LNCaP clone FGC (cell line): ENCODE measurements at regions not wholly inside any gene's neighbourhood (a gene's known extent, or its start where the extent isn't known, plus 50 kb on each side); places are given as distances from the start of the nearest gene placed in this dataset.

Experiments used
- DNase-seq: peaks from one replicate; pipeline ENCODE4 v3.0.0-alpha.2; 2011; ENCODE audit warnings: low read depth
- H3K4me3 ChIP-seq: 2 replicates; pipeline ENCODE4 v1.5.1; 2011; ENCODE audit warnings: mild to moderate bottlenecking, low read depth, low read length, control low read depth
- CTCF ChIP-seq: IDR thresholded peaks from 2 replicates; pipeline ENCODE4 v1.5.1; 2012; ENCODE audit warnings: mild to moderate bottlenecking; ENCODE audit not compliant: control insufficient read depth, insufficient read depth; ENCODE audit errors: extremely low read depth

GRCh38 chr10:128286762-128287500, 160.7 kb upstream of the MKI67 start:
- DNase-seq: no peak
- no peak for TF ChIP-seq CTCF
- H3K4me3 ChIP-seq: no peak overlapping the region

DNA sequence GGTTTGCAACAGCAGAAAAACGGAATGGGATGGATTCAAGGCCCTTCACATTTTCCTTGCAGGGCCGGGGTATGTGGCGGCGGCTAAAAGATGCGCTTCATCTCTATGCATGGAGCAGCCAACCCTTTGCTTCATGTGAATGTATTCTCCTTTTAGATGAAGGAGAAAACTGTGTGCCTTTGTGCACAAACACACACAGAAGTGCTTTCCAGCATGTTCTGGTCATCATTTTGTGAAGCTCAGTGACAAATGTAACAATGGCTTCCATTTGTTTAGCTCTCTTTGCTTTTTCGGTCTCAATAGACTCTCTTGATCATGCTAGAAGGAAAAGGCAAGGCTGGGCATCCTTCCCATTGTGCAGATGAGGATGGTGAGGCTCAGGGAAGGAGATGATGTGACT, 161.7 kb upstream of the MKI67 start:
- no peak overlapping the region for H3K4me3 ChIP-seq
- no peak for DNase-seq
- TF ChIP-seq CTCF: no peak

DNA sequence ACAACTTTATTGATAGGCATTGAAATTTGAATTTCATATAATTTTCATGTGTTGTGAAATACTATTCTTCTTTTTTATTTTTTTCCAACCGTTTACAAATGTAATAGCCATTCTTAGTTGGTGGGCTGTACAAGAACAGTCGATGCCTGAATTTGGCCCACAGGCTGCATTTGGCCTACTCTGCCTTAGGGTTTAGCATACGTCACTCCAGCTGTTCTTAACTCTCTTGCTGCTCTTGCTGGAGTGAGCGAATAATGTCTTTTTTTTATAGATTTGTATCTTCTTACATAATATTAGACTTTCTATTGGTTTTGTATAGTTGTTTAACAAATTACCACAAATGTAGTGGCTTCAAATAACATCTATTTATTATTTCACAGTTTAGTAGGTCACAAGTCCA, 163.4 kb upstream of the MKI67 start:
- TF ChIP-seq CTCF: no peak
- no peak overlapping the region for H3K4me3 ChIP-seq
- no peak for DNase-seq

- DNase-seq: no peak
- peak; percentile 31 for TF ChIP-seq CTCF
- no peak overlapping the region for H3K4me3 ChIP-seq
Observed at GRCh38 chr10:128295003-128295402, 168.8 kb upstream of the MKI67 start.

DNA sequence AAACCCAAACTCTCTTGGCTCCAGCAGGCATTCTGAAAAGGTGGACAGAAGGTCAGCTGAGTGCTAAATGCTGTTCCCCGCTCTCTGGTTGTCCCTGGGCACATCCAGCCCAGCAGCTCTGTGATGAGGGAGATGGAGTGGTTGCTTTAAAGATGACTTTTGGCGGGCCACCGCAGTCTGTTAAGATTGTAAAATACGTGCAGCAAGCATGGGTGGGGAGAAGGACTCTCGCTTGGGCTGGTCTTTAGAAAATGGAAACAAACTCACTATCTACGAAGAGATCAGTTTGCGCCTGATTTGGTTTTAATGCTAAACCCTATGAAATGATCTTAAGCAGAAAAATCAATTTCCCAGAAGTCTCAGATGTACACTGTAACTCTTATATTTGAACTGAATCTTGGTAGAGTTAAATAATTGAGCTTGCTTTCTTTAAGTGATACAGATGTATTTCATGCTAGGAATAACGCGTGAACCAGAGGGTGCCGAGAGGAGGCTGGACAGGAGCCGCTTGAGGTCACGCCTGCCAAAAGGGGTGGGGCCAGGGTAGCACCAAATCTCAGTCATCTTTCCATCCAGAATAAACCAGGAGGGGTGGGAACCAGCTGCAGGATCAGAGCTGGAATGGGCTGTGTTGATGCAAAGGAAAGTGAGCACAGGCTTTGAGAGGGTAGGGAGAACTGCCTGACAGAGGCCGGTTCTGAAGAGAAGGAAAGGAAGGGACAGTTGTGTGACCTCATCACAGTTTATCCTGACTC, 170.2 kb upstream of the MKI67 start:
- no peak for DNase-seq
- TF ChIP-seq CTCF: no peak
- H3K4me3 ChIP-seq: no peak overlapping the region

GRCh38 chr10:128297709-128298378, 171.6 kb upstream of the MKI67 start:
- no peak for TF ChIP-seq CTCF

DNA sequence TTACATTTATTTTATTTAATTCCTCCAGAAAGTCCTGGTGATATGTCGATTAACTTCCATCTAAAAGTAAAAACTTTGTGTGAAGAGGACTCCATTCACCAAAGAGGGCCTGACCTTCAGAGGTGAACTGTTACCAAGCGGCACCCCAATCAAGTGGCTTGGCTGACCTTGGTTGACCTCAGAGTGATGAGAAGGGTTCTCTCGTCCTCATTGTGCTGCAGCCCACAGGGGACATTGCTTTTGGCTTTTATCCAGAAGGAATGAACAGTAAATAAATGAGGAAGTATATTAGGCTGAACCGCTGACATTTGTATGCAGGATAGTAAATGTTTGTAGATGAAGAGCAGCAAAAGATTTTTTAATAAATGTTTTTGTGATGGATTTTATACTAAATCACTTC, 172.4 kb upstream of the MKI67 start:
- no peak for DNase-seq
- H3K4me3 ChIP-seq: no peak overlapping the region
- TF ChIP-seq CTCF: no peak

More at GRCh38 chr10:128297709-128298378, 171.6 kb upstream of the MKI67 start:
- H3K4me3 ChIP-seq: no peak overlapping the region
- no peak for DNase-seq
